DOHH2 (cell line): ENCODE measurements at regions not wholly inside any gene's neighbourhood (a gene's known extent, or its start where the extent isn't known, plus 50 kb on each side); places are given as distances from the start of the nearest gene placed in this dataset.

ENCODE experiments used
- H3F3A ChIP-seq: fragments of 200-600 bp; sonication (generic), shearing (Covaris generic); 2 replicates; pipeline ENCODE4 v1.6.0; 2016; ENCODE audit warnings: antibody characterized with exemption, mild to moderate bottlenecking; ENCODE audit not compliant: control insufficient read depth, insufficient read depth
- H3K27ac ChIP-seq: fragments of 200-600 bp; sonication (generic); 2 replicates; pipeline ENCODE4 v1.5.1; 2014; ENCODE audit warnings: low read depth, mild to moderate bottlenecking, low read length, moderate library complexity
- H3K27me3 ChIP-seq: fragments of 200-600 bp; sonication (generic); 2 replicates; pipeline ENCODE4 v1.6.1; 2014; ENCODE audit warnings: mild to moderate bottlenecking, low read length, mixed read lengths; ENCODE audit not compliant: control insufficient read depth
- H3K36me3 ChIP-seq: fragments of 200-600 bp; sonication (generic); 2 replicates; pipeline ENCODE4 v1.6.1; 2014; ENCODE audit warnings: mild to moderate bottlenecking, low read length, moderate library complexity, mixed read lengths; ENCODE audit not compliant: control insufficient read depth
- H3K4me1 ChIP-seq: fragments of 200-600 bp; sonication (generic); 2 replicates; pipeline ENCODE4 v1.6.1; 2014; ENCODE audit warnings: mild to moderate bottlenecking, low read length, mixed read lengths; ENCODE audit not compliant: control insufficient read depth
- H3K4me2 ChIP-seq: fragments of 200-600 bp; sonication (generic); 2 replicates; pipeline ENCODE4 v1.6.0; 2014; ENCODE audit warnings: mild to moderate bottlenecking, low read length, moderate library complexity
- H3K4me3 ChIP-seq: fragments of 200-600 bp; sonication (generic); 2 replicates; pipeline ENCODE4 v1.5.1; 2014; ENCODE audit warnings: mild to moderate bottlenecking, low read length, mixed read lengths
- H3K79me2 ChIP-seq: fragments of 200-600 bp; sonication (generic); 2 replicates; pipeline ENCODE4 v1.6.1; 2014; ENCODE audit warnings: mild to moderate bottlenecking, low read length, mixed read lengths; ENCODE audit not compliant: control insufficient read depth
- H3K9me2 ChIP-seq: fragments of 200-600 bp; sonication (generic); replicated peaks from 2 replicates; pipeline ENCODE4 v1.6.1; 2014; ENCODE audit warnings: mild to moderate bottlenecking, low read length, mixed read lengths; ENCODE audit not compliant: control insufficient read depth
- H3K9me3 ChIP-seq: fragments of 200-600 bp; sonication (generic); 2 replicates; pipeline ENCODE4 v1.6.1; 2014; ENCODE audit warnings: antibody characterized with exemption, low read length, mixed read lengths; ENCODE audit not compliant: control insufficient read depth, insufficient read depth
- H4K20me1 ChIP-seq: fragments of 200-600 bp; sonication (generic); 2 replicates; pipeline ENCODE4 v1.6.0; 2014; ENCODE audit warnings: low read depth, mild to moderate bottlenecking, antibody characterized with exemption, low read length, moderate library complexity; ENCODE audit not compliant: control insufficient read depth, insufficient read depth
- CTCF ChIP-seq: fragments of 200-600 bp; sonication (generic); IDR thresholded peaks from one replicate; pipeline ENCODE4 v1.5.1; 2014; ENCODE audit warnings: antibody characterized with exemption, mild to moderate bottlenecking, low read depth, low read length; ENCODE audit not compliant: poor library complexity, severe bottlenecking
- EZH2phosphoT487 ChIP-seq: fragments of 200-600 bp; sonication (generic); IDR thresholded peaks from 2 replicates; pipeline ENCODE4 v1.6.1; 2017; ENCODE audit warnings: borderline replicate concordance, mild to moderate bottlenecking, antibody characterized with exemption, low read length, moderate library complexity, mixed read lengths

- H3K36me3 ChIP-seq: no peaks in the 10 kb centered on the region
- no peak overlapping the region for H3K4me2 ChIP-seq
- H3F3A ChIP-seq: no peaks in the 10 kb centered on the region
- H3K79me2 ChIP-seq: no peaks in the 10 kb centered on the region
- H3K4me3 ChIP-seq: no peak overlapping the region
- no peak for TF ChIP-seq CTCF
- TF ChIP-seq EZH2phosphoT487: no peak
- H3K9me3 ChIP-seq: no peaks in the 10 kb centered on the region
- no peaks in the 10 kb centered on the region for H3K9me2 ChIP-seq
- H4K20me1 ChIP-seq: no peaks in the 10 kb centered on the region
- H3K4me1 ChIP-seq: no peaks in the 10 kb centered on the region
- no peaks in the 10 kb centered on the region for H3K27me3 ChIP-seq
- H3K27ac ChIP-seq: no peak overlapping the region
Observed at GRCh38 chr1:189769448-189769847, 708.2 kb downstream of the BRINP3 start.

- Histone ChIP-seq H3K9me3 (no peaks in the 10 kb centered on the region), H3K79me2 (no peaks in the 10 kb centered on the region), H3K27me3 (no peaks in the 10 kb centered on the region), H3K4me2 (no peak overlapping the region), H3K27ac (no peak overlapping the region), H3K36me3 (no peaks in the 10 kb centered on the region), H3K9me2 (no peaks in the 10 kb centered on the region), H3K4me3 (no peak overlapping the region), H4K20me1 (no peaks in the 10 kb centered on the region), H3F3A (no peaks in the 10 kb centered on the region), H3K4me1 (no peaks in the 10 kb centered on the region)
- TF ChIP-seq CTCF (no peak), EZH2phosphoT487 (no peak)
Observed at GRCh38 chr1:189774721-189775287, 702.9 kb downstream of the BRINP3 start.

- H3F3A ChIP-seq: no peaks in the 10 kb centered on the region
- no peak overlapping the region for H3K4me2 ChIP-seq
Observed at GRCh38 chr1:189775343-189775742, 702.3 kb downstream of the BRINP3 start.

More at GRCh38 chr1:189775343-189775742, 702.3 kb downstream of the BRINP3 start:
- no peak for TF ChIP-seq EZH2phosphoT487
- no peak for TF ChIP-seq CTCF
- H3K79me2 ChIP-seq: no peaks in the 10 kb centered on the region
- no peaks in the 10 kb centered on the region for H3K36me3 ChIP-seq
- no peak overlapping the region for H3K4me3 ChIP-seq
- H3K27ac ChIP-seq: no peak overlapping the region
- H3K9me3 ChIP-seq: no peaks in the 10 kb centered on the region
- H3K9me2 ChIP-seq: no peaks in the 10 kb centered on the region
- no peaks in the 10 kb centered on the region for H3K27me3 ChIP-seq
- H3K4me1 ChIP-seq: no peaks in the 10 kb centered on the region
- no peaks in the 10 kb centered on the region for H4K20me1 ChIP-seq
